ENCODE measurements at regions not wholly inside any gene's neighbourhood (a gene's known extent, or its start where the extent isn't known, plus 50 kb on each side); places are given as distances from the start of the nearest gene placed in this dataset.

- H3K36me3 ChIP-seq (ENCODE audit: control insufficient read depth, insufficient read depth, low read length) = no peaks in the 10 kb centered on the region
Measured at GRCh38 chr10:130900441-130901160, 410.9 kb downstream of the TCERG1L start.

DNA sequence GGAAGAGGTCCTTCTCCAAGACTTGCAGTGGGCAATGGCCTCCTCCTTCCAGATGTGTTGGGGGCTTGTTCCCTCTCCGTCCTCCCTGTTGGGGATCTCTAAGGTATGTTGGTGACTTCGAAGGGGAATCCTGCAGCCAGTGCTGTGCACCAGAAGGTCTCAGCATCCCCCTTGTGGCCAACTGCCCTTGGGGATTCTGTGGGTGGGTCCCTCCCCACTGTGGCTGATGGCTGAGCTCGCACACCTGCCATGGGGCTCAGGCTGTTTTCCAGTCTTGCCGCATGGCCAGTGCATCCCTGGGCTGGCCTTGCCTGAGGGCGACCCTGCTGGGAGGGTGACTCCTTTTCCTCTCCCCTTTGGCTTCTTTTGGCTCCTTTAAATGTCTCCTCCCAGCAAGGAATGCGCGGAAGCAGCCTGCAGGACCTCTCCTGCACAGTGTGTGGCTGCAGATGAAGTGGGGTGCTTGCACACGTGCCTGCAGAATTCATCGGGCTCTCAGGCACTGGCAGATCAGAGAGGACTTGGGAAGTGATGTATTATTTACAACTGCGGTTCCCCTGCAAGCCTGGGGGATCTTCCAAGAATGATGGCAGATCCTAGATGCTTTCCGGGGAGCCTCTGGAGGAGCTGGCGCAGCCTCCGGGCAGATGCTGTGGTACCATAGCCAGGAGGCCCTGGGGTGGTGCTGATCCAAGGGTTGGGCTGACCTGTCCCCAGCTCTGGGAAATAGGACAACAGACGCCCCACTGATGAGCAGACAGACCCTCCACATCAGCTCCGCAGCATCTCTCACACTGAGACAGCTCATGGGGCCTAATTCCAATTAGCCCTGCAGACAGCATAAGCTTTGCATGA, 410.0 kb downstream of the TCERG1L start:
- Histone ChIP-seq H3K9me3 (ENCODE audit: control insufficient read depth, insufficient read depth, low read length) (no peaks in the 10 kb centered on the region), H3K36me3 (ENCODE audit: control insufficient read depth, insufficient read depth, low read length) (no peaks in the 10 kb centered on the region), H3K27me3 (ENCODE audit: control insufficient read depth, insufficient read depth, low read length) (no peaks in the 10 kb centered on the region), H3K4me3 (ENCODE audit: low read depth, low read length) (no peak overlapping the region), H3K4me1 (ENCODE audit: control insufficient read depth, insufficient read depth, low read length) (no peaks in the 10 kb centered on the region), H3K9ac (ENCODE audit: low read depth, low read length) (no peak overlapping the region)

More at GRCh38 chr10:130900441-130901160, 410.9 kb downstream of the TCERG1L start:
- no peak overlapping the region for H3K9ac ChIP-seq (ENCODE audit: low read depth, low read length)
- no peaks in the 10 kb centered on the region for H3K4me1 ChIP-seq (ENCODE audit: control insufficient read depth, insufficient read depth, low read length)
- no peaks in the 10 kb centered on the region for H3K27me3 ChIP-seq (ENCODE audit: control insufficient read depth, insufficient read depth, low read length)
- no peaks in the 10 kb centered on the region for H3K9me3 ChIP-seq (ENCODE audit: control insufficient read depth, insufficient read depth, low read length)
- no peak overlapping the region for H3K4me3 ChIP-seq (ENCODE audit: low read depth, low read length)

GRCh38 chr10:130902471-130902870, 409.1 kb downstream of the TCERG1L start:
- Histone ChIP-seq H3K9me3 (ENCODE audit: control insufficient read depth, insufficient read depth, low read length) (no peaks in the 10 kb centered on the region), H3K4me3 (ENCODE audit: low read depth, low read length) (no peak overlapping the region), H3K9ac (ENCODE audit: low read depth, low read length) (no peak overlapping the region), H3K27me3 (ENCODE audit: control insufficient read depth, insufficient read depth, low read length) (no peaks in the 10 kb centered on the region), H3K4me1 (ENCODE audit: control insufficient read depth, insufficient read depth, low read length) (no peaks in the 10 kb centered on the region), H3K36me3 (ENCODE audit: control insufficient read depth, insufficient read depth, low read length) (no peaks in the 10 kb centered on the region)

DNA sequence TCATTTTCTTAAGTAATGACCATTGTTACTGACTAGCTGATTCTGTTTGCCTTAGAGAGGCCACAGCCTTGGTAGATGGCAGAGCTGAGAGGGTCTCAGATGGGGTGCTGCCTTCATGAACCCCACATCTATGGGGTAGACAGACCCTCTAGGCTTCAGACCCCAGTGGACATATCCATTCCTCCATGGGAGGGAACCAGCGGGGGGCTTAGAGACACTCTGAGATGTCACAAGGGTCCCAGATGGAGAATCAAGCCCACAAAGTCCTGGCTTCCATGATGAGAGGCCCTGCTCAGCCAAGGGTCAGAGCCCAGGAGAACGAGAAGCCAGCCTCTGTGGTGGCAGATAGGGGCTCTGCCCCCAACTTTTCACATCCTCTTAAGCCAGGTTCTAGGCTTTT, 408.6 kb downstream of the TCERG1L start:
- H3K4me1 ChIP-seq (ENCODE audit: control insufficient read depth, insufficient read depth, low read length) = no peaks in the 10 kb centered on the region
- no peak overlapping the region for H3K4me3 ChIP-seq (ENCODE audit: low read depth, low read length)
- H3K9me3 ChIP-seq (ENCODE audit: control insufficient read depth, insufficient read depth, low read length) = no peaks in the 10 kb centered on the region
- no peak overlapping the region for H3K9ac ChIP-seq (ENCODE audit: low read depth, low read length)
- H3K36me3 ChIP-seq (ENCODE audit: control insufficient read depth, insufficient read depth, low read length) = no peaks in the 10 kb centered on the region
- H3K27me3 ChIP-seq (ENCODE audit: control insufficient read depth, insufficient read depth, low read length) = no peaks in the 10 kb centered on the region

GRCh38 chr10:130904676-130905075, 406.8 kb downstream of the TCERG1L start:
- Histone ChIP-seq H3K4me3 (ENCODE audit: low read depth, low read length) (no peak overlapping the region), H3K9ac (ENCODE audit: low read depth, low read length) (no peak overlapping the region), H3K27me3 (ENCODE audit: control insufficient read depth, insufficient read depth, low read length) (no peaks in the 10 kb centered on the region), H3K36me3 (ENCODE audit: control insufficient read depth, insufficient read depth, low read length) (no peaks in the 10 kb centered on the region), H3K9me3 (ENCODE audit: control insufficient read depth, insufficient read depth, low read length) (no peaks in the 10 kb centered on the region), H3K4me1 (ENCODE audit: control insufficient read depth, insufficient read depth, low read length) (no peaks in the 10 kb centered on the region)

- H3K36me3 ChIP-seq (ENCODE audit: control insufficient read depth, insufficient read depth, low read length) = no peaks in the 10 kb centered on the region
- no peaks in the 10 kb centered on the region for H3K27me3 ChIP-seq (ENCODE audit: control insufficient read depth, insufficient read depth, low read length)
- no peak overlapping the region for H3K9ac ChIP-seq (ENCODE audit: low read depth, low read length)
- H3K4me1 ChIP-seq (ENCODE audit: control insufficient read depth, insufficient read depth, low read length) = no peaks in the 10 kb centered on the region
- no peak overlapping the region for H3K4me3 ChIP-seq (ENCODE audit: low read depth, low read length)
- H3K9me3 ChIP-seq (ENCODE audit: control insufficient read depth, insufficient read depth, low read length) = no peaks in the 10 kb centered on the region
Measured at GRCh38 chr10:130905386-130905785, 406.1 kb downstream of the TCERG1L start.

DNA sequence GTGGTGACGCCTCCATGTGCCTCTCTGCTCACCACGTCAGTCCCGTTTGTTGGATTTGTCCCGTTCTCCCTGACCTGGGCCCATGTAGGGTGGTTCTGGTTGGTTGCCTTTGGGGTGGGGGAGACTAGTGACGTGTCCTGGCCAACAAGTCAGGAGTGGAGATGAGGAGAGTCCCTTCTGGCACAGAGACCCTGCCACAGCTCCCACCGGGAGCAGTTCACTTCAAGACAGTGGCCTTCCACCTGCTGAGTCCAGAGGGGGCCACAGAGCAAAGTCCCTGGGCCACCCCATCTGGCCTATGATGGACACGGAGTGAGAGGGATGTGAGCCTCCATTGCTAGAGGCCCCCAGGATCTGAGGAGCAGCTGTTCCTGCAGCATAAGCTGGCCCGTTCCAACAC, 405.6 kb downstream of the TCERG1L start:
- Histone ChIP-seq H3K27me3 (ENCODE audit: control insufficient read depth, insufficient read depth, low read length) (no peaks in the 10 kb centered on the region), H3K4me1 (ENCODE audit: control insufficient read depth, insufficient read depth, low read length) (no peaks in the 10 kb centered on the region), H3K4me3 (ENCODE audit: low read depth, low read length) (no peak overlapping the region), H3K9me3 (ENCODE audit: control insufficient read depth, insufficient read depth, low read length) (no peaks in the 10 kb centered on the region), H3K9ac (ENCODE audit: low read depth, low read length) (no peak overlapping the region), H3K36me3 (ENCODE audit: control insufficient read depth, insufficient read depth, low read length) (no peaks in the 10 kb centered on the region)

GRCh38 chr10:130910848-130911247, 400.7 kb downstream of the TCERG1L start:
- H3K4me3 ChIP-seq (ENCODE audit: low read depth, low read length) = no peak overlapping the region
- H3K9ac ChIP-seq (ENCODE audit: low read depth, low read length) = no peak overlapping the region
- no peaks in the 10 kb centered on the region for H3K4me1 ChIP-seq (ENCODE audit: control insufficient read depth, insufficient read depth, low read length)
- H3K36me3 ChIP-seq (ENCODE audit: control insufficient read depth, insufficient read depth, low read length) = peaks cover 2% of the 10 kb centered on the region
- H3K27me3 ChIP-seq (ENCODE audit: control insufficient read depth, insufficient read depth, low read length) = no peaks in the 10 kb centered on the region
- H3K9me3 ChIP-seq (ENCODE audit: control insufficient read depth, insufficient read depth, low read length) = no peaks in the 10 kb centered on the region

DNA sequence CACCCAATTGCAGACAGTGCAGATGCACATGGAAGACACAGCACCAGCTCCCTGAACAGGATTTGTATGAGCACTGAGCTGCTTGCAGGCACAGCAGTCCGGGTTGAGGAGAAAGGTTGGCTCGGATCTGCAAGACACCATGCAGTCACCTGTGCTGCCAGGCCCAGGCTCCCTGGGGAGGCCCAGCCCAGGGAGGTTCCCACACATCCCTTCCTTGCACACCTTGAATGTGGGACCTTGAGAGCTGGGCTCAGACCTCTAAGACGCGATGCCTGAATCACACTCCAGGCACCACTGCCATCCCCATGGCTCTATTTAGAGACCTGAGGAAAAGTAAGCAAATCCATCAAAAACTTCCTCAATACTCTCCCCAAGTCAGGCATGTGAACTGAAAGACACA, 397.7 kb downstream of the TCERG1L start:
- H3K9ac ChIP-seq (ENCODE audit: low read depth, low read length) = no peak overlapping the region
- H3K9me3 ChIP-seq (ENCODE audit: control insufficient read depth, insufficient read depth, low read length) = no peaks in the 10 kb centered on the region
- H3K27me3 ChIP-seq (ENCODE audit: control insufficient read depth, insufficient read depth, low read length) = no peaks in the 10 kb centered on the region
- peaks cover 2% of the 10 kb centered on the region for H3K36me3 ChIP-seq (ENCODE audit: control insufficient read depth, insufficient read depth, low read length)
- no peak overlapping the region for H3K4me3 ChIP-seq (ENCODE audit: low read depth, low read length)
- H3K4me1 ChIP-seq (ENCODE audit: control insufficient read depth, insufficient read depth, low read length) = no peaks in the 10 kb centered on the region

- H3K27me3 ChIP-seq (ENCODE audit: control insufficient read depth, insufficient read depth, low read length) = no peaks in the 10 kb centered on the region
- H3K4me3 ChIP-seq (ENCODE audit: low read depth, low read length) = no peak overlapping the region
- no peaks in the 10 kb centered on the region for H3K4me1 ChIP-seq (ENCODE audit: control insufficient read depth, insufficient read depth, low read length)
Measured at GRCh38 chr10:130914367-130914766, 397.2 kb downstream of the TCERG1L start.

DNA sequence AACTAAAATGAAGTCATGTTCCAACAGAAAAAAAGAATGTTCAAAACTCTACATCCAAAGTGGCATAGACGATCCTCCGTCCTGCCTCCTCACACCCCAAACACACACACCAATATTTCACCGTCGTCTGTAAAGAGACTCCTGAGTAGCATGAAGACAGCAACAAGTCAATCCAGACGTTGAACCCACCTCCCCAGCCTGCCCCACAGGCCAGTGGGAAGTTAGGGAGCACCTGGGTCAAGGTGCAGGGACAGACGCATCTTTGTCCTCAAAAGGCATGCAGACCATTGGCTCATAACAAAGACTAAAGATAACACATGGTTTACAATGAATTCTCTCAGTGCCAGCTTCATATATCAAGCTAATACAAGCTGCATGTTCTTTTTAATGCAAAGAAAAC, 396.5 kb downstream of the TCERG1L start:
- Histone ChIP-seq H3K4me1 (ENCODE audit: control insufficient read depth, insufficient read depth, low read length) (no peaks in the 10 kb centered on the region), H3K27me3 (ENCODE audit: control insufficient read depth, insufficient read depth, low read length) (no peaks in the 10 kb centered on the region), H3K36me3 (ENCODE audit: control insufficient read depth, insufficient read depth, low read length) (peaks cover 2% of the 10 kb centered on the region), H3K9me3 (ENCODE audit: control insufficient read depth, insufficient read depth, low read length) (no peaks in the 10 kb centered on the region), H3K9ac (ENCODE audit: low read depth, low read length) (no peak overlapping the region), H3K4me3 (ENCODE audit: low read depth, low read length) (no peak overlapping the region)

More at GRCh38 chr10:130914367-130914766, 397.2 kb downstream of the TCERG1L start:
- H3K9me3 ChIP-seq (ENCODE audit: control insufficient read depth, insufficient read depth, low read length) = no peaks in the 10 kb centered on the region
- H3K36me3 ChIP-seq (ENCODE audit: control insufficient read depth, insufficient read depth, low read length) = peaks cover 2% of the 10 kb centered on the region
- no peak overlapping the region for H3K9ac ChIP-seq (ENCODE audit: low read depth, low read length)

DNA sequence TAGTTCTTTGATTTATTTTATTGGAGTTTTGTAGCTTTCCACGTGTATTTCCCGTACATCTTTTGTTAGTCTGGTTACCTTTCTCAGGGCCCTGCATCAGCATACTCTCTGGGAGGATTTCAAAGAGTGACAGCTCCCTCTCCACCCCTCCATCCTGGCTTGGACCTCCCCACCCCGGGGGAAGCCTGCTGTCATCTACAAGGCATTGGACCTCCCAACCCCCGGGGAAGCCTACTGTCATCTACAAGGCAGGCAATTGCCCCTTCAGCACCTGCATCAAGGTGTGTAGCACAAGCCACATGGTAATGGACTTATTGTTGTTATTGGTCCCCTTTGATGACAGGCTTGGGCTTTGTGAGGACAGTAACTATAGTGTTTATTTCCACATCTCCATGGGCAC, 390.1 kb downstream of the TCERG1L start:
- Histone ChIP-seq H3K27me3 (ENCODE audit: control insufficient read depth, insufficient read depth, low read length) (no peaks in the 10 kb centered on the region), H3K9ac (ENCODE audit: low read depth, low read length) (no peak overlapping the region), H3K4me1 (ENCODE audit: control insufficient read depth, insufficient read depth, low read length) (no peaks in the 10 kb centered on the region), H3K9me3 (ENCODE audit: control insufficient read depth, insufficient read depth, low read length) (no peaks in the 10 kb centered on the region), H3K4me3 (ENCODE audit: low read depth, low read length) (no peak overlapping the region), H3K36me3 (ENCODE audit: control insufficient read depth, insufficient read depth, low read length) (no peaks in the 10 kb centered on the region)
